ENCODE measurements at regions not wholly inside any gene's neighbourhood (a gene's known extent, or its start where the extent isn't known, plus 50 kb on each side); places are given as distances from the start of the nearest gene placed in this dataset.

GRCh38 chr10:42916974-42917373, 134.4 kb downstream of the BMS1 start:
- RAD21 ChIA-PET (ENCODE audit: unreplicated experiment) = no interaction called here
- H3K27ac ChIP-seq (ENCODE audit: control insufficient read depth, insufficient read depth) = no peak overlapping the region
- no peaks in the 10 kb centered on the region for H3K9me3 ChIP-seq (replicated peaks; ENCODE audit: control insufficient read depth, insufficient read depth, low read length)
- no peak for ATAC-seq
- TF ChIP-seq MXI1 (IDR thresholded peaks at IDR 0.05; ENCODE audit: low read depth, low read length) = no peak
- TF ChIP-seq CHD1 (IDR thresholded peaks at IDR 0.05; ENCODE audit: low read depth, low read length) = no peak
- TF ChIP-seq WRNIP1 (IDR thresholded peaks at IDR 0.05; ENCODE audit: borderline replicate concordance, low read depth, low read length) = no peak
- no peak for TF ChIP-seq BACH1 (IDR thresholded peaks at IDR 0.05; ENCODE audit: borderline replicate concordance)
- TF ChIP-seq TARDBP (IDR thresholded peaks at IDR 0.05; ENCODE audit: borderline replicate concordance) = no peak
- no peak for TF ChIP-seq TCF7 (IDR thresholded peaks at IDR 0.05; ENCODE audit: borderline replicate concordance)
- H3K79me2 ChIP-seq (ENCODE audit: control insufficient read depth, insufficient read depth, low read length) = no peaks in the 10 kb centered on the region
- H3K27me3 ChIP-seq (replicated peaks in 1 of 2; ENCODE audit: control insufficient read depth in 2 of 2, insufficient read depth in 2 of 2, low read length in 1 of 2) = no peaks in the 10 kb centered on the region
- POLR2A ChIA-PET = interaction anchor here (0.7 kb wide), 1 partner anchor 11 kb away, joined by 3 read pairs; no protein-coding TSS in a partner anchor
- FAIRE-seq = no peak
- intact Hi-C loops (cut with micrococcal nuclease; ENCODE audit: unreplicated experiment) (no loop called here), in situ Hi-C loops (cut with MboI) (no loop called here)
- H3K4me1 ChIP-seq (ENCODE audit: control insufficient read depth, insufficient read depth, low read length) = no peaks in the 10 kb centered on the region
- CTCF ChIA-PET = no interaction called here
- no peaks in the 10 kb centered on the region for H4K20me1 ChIP-seq (ENCODE audit: control insufficient read depth, insufficient read depth)
- H3K4me2 ChIP-seq (ENCODE audit: control insufficient read depth, insufficient read depth) = no peak overlapping the region
- H2AFZ ChIP-seq (ENCODE audit: control insufficient read depth, low read depth, low read length) = no peak overlapping the region
- H3K4me3 ChIP-seq = no peak overlapping the region
- SMC1A ChIA-PET (ENCODE audit: uncharacterized antibody, unreplicated experiment) = no interaction called here
- no peaks in the 10 kb centered on the region for H3K36me3 ChIP-seq (ENCODE audit: control insufficient read depth in 2 of 2, insufficient read depth in 2 of 2, low read length in 1 of 2)
- BruUV-seq (replicated peaks) = no TSS peak
- no peak overlapping the region for H3K9ac ChIP-seq (ENCODE audit: control insufficient read depth, insufficient read depth, low read length)
- DNase-seq (ENCODE audit: low read depth, low spot score) = no peak

- 3% methylated on average over 2 of the region's 2 CpGs for WGBS (ENCODE audit: insufficient coverage, insufficient replicate concordance, low lambda C conversion rate, missing lambda C conversion rate)
- no peak overlapping the region for H3K4me2 ChIP-seq (ENCODE audit: control insufficient read depth, insufficient read depth)
- SMC1A ChIA-PET (ENCODE audit: uncharacterized antibody, unreplicated experiment) = no interaction called here
- H3K27ac ChIP-seq (ENCODE audit: control insufficient read depth, insufficient read depth) = no peak overlapping the region
- no peaks in the 10 kb centered on the region for H3K79me2 ChIP-seq (ENCODE audit: control insufficient read depth, insufficient read depth, low read length)
- RAD21 ChIA-PET (ENCODE audit: unreplicated experiment) = no interaction called here
- no peaks in the 10 kb centered on the region for H4K20me1 ChIP-seq (ENCODE audit: control insufficient read depth, insufficient read depth)
- no peaks in the 10 kb centered on the region for H3K36me3 ChIP-seq (ENCODE audit: control insufficient read depth in 2 of 2, insufficient read depth in 2 of 2, low read length in 1 of 2)
- H3K9me3 ChIP-seq (replicated peaks; ENCODE audit: control insufficient read depth, insufficient read depth, low read length) = no peaks in the 10 kb centered on the region
- H3K27me3 ChIP-seq (replicated peaks in 1 of 2; ENCODE audit: control insufficient read depth in 2 of 2, insufficient read depth in 2 of 2, low read length in 1 of 2) = no peaks in the 10 kb centered on the region
- H2AFZ ChIP-seq (ENCODE audit: control insufficient read depth, low read depth, low read length) = no peak overlapping the region
- no peak overlapping the region for H3K9ac ChIP-seq (ENCODE audit: control insufficient read depth, insufficient read depth, low read length)
- H3K4me1 ChIP-seq (ENCODE audit: control insufficient read depth, insufficient read depth, low read length) = no peaks in the 10 kb centered on the region
- in situ Hi-C loops (cut with MboI) = no loop called here
- DNase-seq (ENCODE audit: low read depth, low spot score) (no peak), ATAC-seq (no peak), FAIRE-seq (no peak)
- H3K4me3 ChIP-seq = no peak overlapping the region
- CTCF ChIA-PET = no interaction called here
- POLR2A ChIA-PET = no interaction called here
- intact Hi-C loops (cut with micrococcal nuclease; ENCODE audit: unreplicated experiment) = no loop called here
- no TSS peak for BruUV-seq (replicated peaks)
- TF ChIP-seq TARDBP (IDR thresholded peaks at IDR 0.05; ENCODE audit: borderline replicate concordance) = no peak
- TF ChIP-seq, protein P1, sequence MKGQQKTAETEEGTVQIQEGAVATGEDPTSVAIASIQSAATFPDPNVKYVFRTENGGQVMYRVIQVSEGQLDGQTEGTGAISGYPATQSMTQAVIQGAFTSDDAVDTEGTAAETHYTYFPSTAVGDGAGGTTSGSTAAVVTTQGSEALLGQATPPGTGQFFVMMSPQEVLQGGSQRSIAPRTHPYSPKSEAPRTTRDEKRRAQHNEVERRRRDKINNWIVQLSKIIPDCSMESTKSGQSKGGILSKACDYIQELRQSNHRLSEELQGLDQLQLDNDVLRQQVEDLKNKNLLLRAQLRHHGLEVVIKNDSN (IDR thresholded peaks at IDR 0.05; ENCODE audit: borderline replicate concordance, extremely low read length, insufficient read depth, low read depth, low read length) = no peak
- no peak for TF ChIP-seq RB1 (IDR thresholded peaks at IDR 0.05; ENCODE audit: borderline replicate concordance)
- TF ChIP-seq SREBF2 (IDR thresholded peaks at IDR 0.05; ENCODE audit: low read length) = no peak
- TF ChIP-seq, protein P2, sequence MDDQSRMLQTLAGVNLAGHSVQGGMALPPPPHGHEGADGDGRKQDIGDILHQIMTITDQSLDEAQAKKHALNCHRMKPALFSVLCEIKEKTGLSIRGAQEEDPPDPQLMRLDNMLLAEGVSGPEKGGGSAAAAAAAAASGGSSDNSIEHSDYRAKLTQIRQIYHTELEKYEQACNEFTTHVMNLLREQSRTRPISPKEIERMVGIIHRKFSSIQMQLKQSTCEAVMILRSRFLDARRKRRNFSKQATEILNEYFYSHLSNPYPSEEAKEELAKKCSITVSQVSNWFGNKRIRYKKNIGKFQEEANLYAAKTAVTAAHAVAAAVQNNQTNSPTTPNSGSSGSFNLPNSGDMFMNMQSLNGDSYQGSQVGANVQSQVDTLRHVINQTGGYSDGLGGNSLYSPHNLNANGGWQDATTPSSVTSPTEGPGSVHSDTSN (IDR thresholded peaks at IDR 0.05; ENCODE audit: insufficient replicate concordance, low read depth, low read length) = no peak
These were observed 135.2 kb downstream of the BMS1 start for GRCh38 chr10:42917821-42918220.

Measured in GM12878 (cell line).